ENCODE measurements at regions not wholly inside any gene's neighbourhood (a gene's known extent, or its start where the extent isn't known, plus 50 kb on each side); places are given as distances from the start of the nearest gene placed in this dataset.

- Histone ChIP-seq H3K27ac (ENCODE audit: low read depth in 1 of 2, low read length in 2 of 2) (no peak overlapping the region), H3K9ac (ENCODE audit: low read depth in 1 of 2, low read length in 2 of 2) (no peak overlapping the region), H3K4me1 (ENCODE audit: control insufficient read depth in 4 of 4, insufficient read depth in 4 of 4, low read length in 3 of 4) (peaks cover 0 to 5% (median 0%) of the 10 kb centered on the region in 4 donors), H3K27me3 (ENCODE audit: control insufficient read depth in 4 of 4, insufficient read depth in 4 of 4, low read length in 3 of 4) (no peaks in the 10 kb centered on the region), H3K36me3 (ENCODE audit: control insufficient read depth in 4 of 4, insufficient read depth in 3 of 4, low read depth in 1 of 4, low read length in 3 of 4) (no peaks in the 10 kb centered on the region), H3K9me3 (ENCODE audit: control insufficient read depth in 4 of 4, low read length in 3 of 4) (no peaks in the 10 kb centered on the region), H3K4me3 (ENCODE audit: low read depth in 1 of 3, low read length in 3 of 3) (no peak overlapping the region)
- DNase-seq (ENCODE audit: low spot score): no peak
- WGBS: 90% methylated on average over 5 of the region's 5 CpGs
- no peak for TF ChIP-seq YY1 (IDR thresholded peaks at IDR 0.05)
- TF ChIP-seq, protein P1, sequence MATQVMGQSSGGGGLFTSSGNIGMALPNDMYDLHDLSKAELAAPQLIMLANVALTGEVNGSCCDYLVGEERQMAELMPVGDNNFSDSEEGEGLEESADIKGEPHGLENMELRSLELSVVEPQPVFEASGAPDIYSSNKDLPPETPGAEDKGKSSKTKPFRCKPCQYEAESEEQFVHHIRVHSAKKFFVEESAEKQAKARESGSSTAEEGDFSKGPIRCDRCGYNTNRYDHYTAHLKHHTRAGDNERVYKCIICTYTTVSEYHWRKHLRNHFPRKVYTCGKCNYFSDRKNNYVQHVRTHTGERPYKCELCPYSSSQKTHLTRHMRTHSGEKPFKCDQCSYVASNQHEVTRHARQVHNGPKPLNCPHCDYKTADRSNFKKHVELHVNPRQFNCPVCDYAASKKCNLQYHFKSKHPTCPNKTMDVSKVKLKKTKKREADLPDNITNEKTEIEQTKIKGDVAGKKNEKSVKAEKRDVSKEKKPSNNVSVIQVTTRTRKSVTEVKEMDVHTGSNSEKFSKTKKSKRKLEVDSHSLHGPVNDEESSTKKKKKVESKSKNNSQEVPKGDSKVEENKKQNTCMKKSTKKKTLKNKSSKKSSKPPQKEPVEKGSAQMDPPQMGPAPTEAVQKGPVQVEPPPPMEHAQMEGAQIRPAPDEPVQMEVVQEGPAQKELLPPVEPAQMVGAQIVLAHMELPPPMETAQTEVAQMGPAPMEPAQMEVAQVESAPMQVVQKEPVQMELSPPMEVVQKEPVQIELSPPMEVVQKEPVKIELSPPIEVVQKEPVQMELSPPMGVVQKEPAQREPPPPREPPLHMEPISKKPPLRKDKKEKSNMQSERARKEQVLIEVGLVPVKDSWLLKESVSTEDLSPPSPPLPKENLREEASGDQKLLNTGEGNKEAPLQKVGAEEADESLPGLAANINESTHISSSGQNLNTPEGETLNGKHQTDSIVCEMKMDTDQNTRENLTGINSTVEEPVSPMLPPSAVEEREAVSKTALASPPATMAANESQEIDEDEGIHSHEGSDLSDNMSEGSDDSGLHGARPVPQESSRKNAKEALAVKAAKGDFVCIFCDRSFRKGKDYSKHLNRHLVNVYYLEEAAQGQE (IDR thresholded peaks at IDR 0.05): no peak
- no peak for TF ChIP-seq GABPA (IDR thresholded peaks at IDR 0.05 in 1 of 2, conservative IDR thresholded peaks at IDR 0.05 in 1 of 2)
- TF ChIP-seq SP1 (IDR thresholded peaks at IDR 0.05): no peak
- TF ChIP-seq RXRA (IDR thresholded peaks at IDR 0.05): no peak
- no peak for TF ChIP-seq HNF4A (conservative IDR thresholded peaks at IDR 0.05)
Observed at GRCh38 chr2:158732573-158733429, 62.3 kb upstream of the DAPL1 start.

DNA sequence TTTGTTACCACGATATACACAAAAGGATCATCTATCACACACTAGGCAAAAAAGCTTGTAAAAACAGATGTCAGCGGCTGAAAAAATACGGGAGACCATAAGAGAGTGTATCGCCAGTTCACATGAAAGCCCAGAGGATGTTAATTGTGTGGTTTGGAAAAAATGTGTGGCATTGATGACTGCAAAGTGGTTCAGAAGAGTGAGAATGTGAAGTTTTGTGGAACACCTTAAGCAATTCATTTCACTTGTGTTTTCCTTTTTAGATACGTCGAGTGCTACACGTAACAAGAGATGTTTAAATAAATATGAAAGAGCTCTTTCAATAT is 61.7 kb upstream of the DAPL1 start:
- Histone ChIP-seq H3K4me3 (ENCODE audit: low read depth in 1 of 3, low read length in 3 of 3) (no peak overlapping the region), H3K4me1 (ENCODE audit: control insufficient read depth in 4 of 4, insufficient read depth in 4 of 4, low read length in 3 of 4) (peaks cover 0 to 5% (median 0%) of the 10 kb centered on the region in 4 donors), H3K9ac (ENCODE audit: low read depth in 1 of 2, low read length in 2 of 2) (no peak overlapping the region), H3K27ac (ENCODE audit: low read depth in 1 of 2, low read length in 2 of 2) (no peak overlapping the region), H3K27me3 (ENCODE audit: control insufficient read depth in 4 of 4, insufficient read depth in 4 of 4, low read length in 3 of 4) (no peaks in the 10 kb centered on the region), H3K36me3 (ENCODE audit: control insufficient read depth in 4 of 4, insufficient read depth in 3 of 4, low read depth in 1 of 4, low read length in 3 of 4) (no peaks in the 10 kb centered on the region), H3K9me3 (ENCODE audit: control insufficient read depth in 4 of 4, low read length in 3 of 4) (no peaks in the 10 kb centered on the region)
- TF ChIP-seq HNF4A (conservative IDR thresholded peaks at IDR 0.05): no peak
- TF ChIP-seq, protein P2, sequence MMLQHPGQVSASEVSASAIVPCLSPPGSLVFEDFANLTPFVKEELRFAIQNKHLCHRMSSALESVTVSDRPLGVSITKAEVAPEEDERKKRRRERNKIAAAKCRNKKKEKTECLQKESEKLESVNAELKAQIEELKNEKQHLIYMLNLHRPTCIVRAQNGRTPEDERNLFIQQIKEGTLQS (IDR thresholded peaks at IDR 0.05): no peak
- no peak for TF ChIP-seq EGR1 (IDR thresholded peaks at IDR 0.05; ENCODE audit: low read depth in 2 of 2)
- no peak for TF ChIP-seq ZBTB33 (IDR thresholded peaks at IDR 0.05)
- no peak for TF ChIP-seq FOXA2 (IDR thresholded peaks at IDR 0.05)
- TF ChIP-seq, protein P3, sequence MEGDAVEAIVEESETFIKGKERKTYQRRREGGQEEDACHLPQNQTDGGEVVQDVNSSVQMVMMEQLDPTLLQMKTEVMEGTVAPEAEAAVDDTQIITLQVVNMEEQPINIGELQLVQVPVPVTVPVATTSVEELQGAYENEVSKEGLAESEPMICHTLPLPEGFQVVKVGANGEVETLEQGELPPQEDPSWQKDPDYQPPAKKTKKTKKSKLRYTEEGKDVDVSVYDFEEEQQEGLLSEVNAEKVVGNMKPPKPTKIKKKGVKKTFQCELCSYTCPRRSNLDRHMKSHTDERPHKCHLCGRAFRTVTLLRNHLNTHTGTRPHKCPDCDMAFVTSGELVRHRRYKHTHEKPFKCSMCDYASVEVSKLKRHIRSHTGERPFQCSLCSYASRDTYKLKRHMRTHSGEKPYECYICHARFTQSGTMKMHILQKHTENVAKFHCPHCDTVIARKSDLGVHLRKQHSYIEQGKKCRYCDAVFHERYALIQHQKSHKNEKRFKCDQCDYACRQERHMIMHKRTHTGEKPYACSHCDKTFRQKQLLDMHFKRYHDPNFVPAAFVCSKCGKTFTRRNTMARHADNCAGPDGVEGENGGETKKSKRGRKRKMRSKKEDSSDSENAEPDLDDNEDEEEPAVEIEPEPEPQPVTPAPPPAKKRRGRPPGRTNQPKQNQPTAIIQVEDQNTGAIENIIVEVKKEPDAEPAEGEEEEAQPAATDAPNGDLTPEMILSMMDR (IDR thresholded peaks at IDR 0.05; ENCODE audit: low read depth, low read length, missing input control): no peak
- TF ChIP-seq GABPA (IDR thresholded peaks at IDR 0.05 in 1 of 2, conservative IDR thresholded peaks at IDR 0.05 in 1 of 2): no peak
- no peak for TF ChIP-seq YY1 (IDR thresholded peaks at IDR 0.05)
- TF ChIP-seq RAD21 (IDR thresholded peaks at IDR 0.05): no peak
- no peak for TF ChIP-seq JUND (IDR thresholded peaks at IDR 0.05)
- TF ChIP-seq FOXA1 (IDR thresholded peaks at IDR 0.05): no peak
- TF ChIP-seq, protein P4, sequence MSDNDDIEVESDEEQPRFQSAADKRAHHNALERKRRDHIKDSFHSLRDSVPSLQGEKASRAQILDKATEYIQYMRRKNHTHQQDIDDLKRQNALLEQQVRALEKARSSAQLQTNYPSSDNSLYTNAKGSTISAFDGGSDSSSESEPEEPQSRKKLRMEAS (IDR thresholded peaks at IDR 0.05): no peak
- no peak for TF ChIP-seq TAF1 (conservative IDR thresholded peaks at IDR 0.05)
- no peak for TF ChIP-seq RXRA (IDR thresholded peaks at IDR 0.05)
- TF ChIP-seq HNF4G (IDR thresholded peaks at IDR 0.05): no peak
- 89% methylated on average over 7 of the region's 7 CpGs for WGBS
- no peak for DNase-seq (ENCODE audit: low spot score)
